Lung (tissue), 11 donors: ENCODE measurements at regions not wholly inside any gene's neighbourhood (a gene's known extent, or its start where the extent isn't known, plus 50 kb on each side); places are given as distances from the start of the nearest gene placed in this dataset.
A peak's percentile ranks its signal among the peaks of the same experiment; 100 is the strongest.

Source experiments
- ATAC-seq: fragments of 200-7000 bp; cut with Tn5 transposase; one replicate; pipeline ENCODE4 v1.9.1; 2020; ENCODE audit warnings: moderate number of reproducible peaks; ENCODE audit not compliant: insufficient read depth, low FRiP score
- DNase-seq, 3 donors: peaks; one replicate each; pipeline ENCODE4 v3.0.0-alpha.2; 2013 to 2017
- H3K27ac ChIP-seq, 2 donors: one replicate each; pipeline ENCODE4 v1.5.1; 2013; ENCODE audit warnings: mild to moderate bottlenecking in 2 of 2, moderate library complexity in 2 of 2, control low read depth in 1 of 2, inconsistent platforms in 1 of 2, low read depth in 1 of 2, low read length in 1 of 2
- H3K27me3 ChIP-seq, 3 donors: one replicate each; pipeline ENCODE4 v1.5.1; 2013; ENCODE audit warnings: low read length in 2 of 3; ENCODE audit not compliant: control insufficient read depth in 3 of 3, insufficient read depth in 3 of 3
- H3K36me3 ChIP-seq, 4 donors: one replicate each; pipeline ENCODE4 v1.5.1; 2013; ENCODE audit warnings: low read length in 4 of 4, mild to moderate bottlenecking in 1 of 4, moderate library complexity in 1 of 4; ENCODE audit not compliant: control insufficient read depth in 4 of 4, insufficient read depth in 4 of 4
- H3K4me1 ChIP-seq, 5 donors: one replicate each; pipeline ENCODE4 v1.5.1; 2013; ENCODE audit warnings: low read length in 5 of 5, mild to moderate bottlenecking in 2 of 5, moderate library complexity in 1 of 5; ENCODE audit not compliant: control insufficient read depth in 5 of 5, insufficient read depth in 5 of 5
- H3K4me3 ChIP-seq: one replicate; pipeline ENCODE4 v1.5.1; 2013; ENCODE audit warnings: mild to moderate bottlenecking, control low read depth, moderate library complexity
- H3K9ac ChIP-seq, 2 donors: one replicate each; pipeline ENCODE4 v1.5.1; 2013; ENCODE audit warnings: low read length in 2 of 2, control low read depth in 1 of 2; ENCODE audit not compliant: insufficient read depth in 1 of 2
- H3K9me3 ChIP-seq, 4 donors: one replicate each; pipeline ENCODE4 v1.5.1; 2013; ENCODE audit warnings: low read length in 3 of 4, mild to moderate bottlenecking in 1 of 4, moderate library complexity in 1 of 4; ENCODE audit not compliant: control insufficient read depth in 4 of 4, insufficient read depth in 3 of 4
- WGBS, 2 donors: extraction: QIAGEN DNeasy Blood & Tissue Kit; methylation state at CpG; one replicate each; pipeline ENCODE4 v1.1.7; 2013; 5-methylcytosine and 5-hydroxymethylcytosine counted together
- TF ChIP-seq, protein P1 (sequence below): IDR thresholded peaks from 2 replicates; pipeline ENCODE4 v1.5.1; 2012; ENCODE audit warnings: mild to moderate bottlenecking; ENCODE audit errors: control extremely low read depth, extremely low read depth
- donor health status: control.
- donor health status: control.
- donor health status: Bipolar disorder and iron deficiency.
- donor health status: healthy.
- donor health status: DM: yes; HTN: yes; CAD: no.

GRCh38 chr4:19945979-19946380 lies 305.7 kb upstream of the SLIT2 start:
- DNase-seq: peak in 2 of 3 donors; percentile 25 to 57
- Histone ChIP-seq H3K36me3 (no peaks in the 10 kb centered on the region), H3K9ac (no peak overlapping the region), H3K27ac (no peak overlapping the region), H3K27me3 (no peaks in the 10 kb centered on the region), H3K4me1 (no peaks in the 10 kb centered on the region), H3K9me3 (peaks cover 0 to 2% (median 0%) of the 10 kb centered on the region in 4 donors), H3K4me3 (no peak overlapping the region)
- ATAC-seq: no peak
- 62 to 64% methylated on average over 3 of the region's 3 CpGs for WGBS, 2 donors
- TF ChIP-seq, protein P1, sequence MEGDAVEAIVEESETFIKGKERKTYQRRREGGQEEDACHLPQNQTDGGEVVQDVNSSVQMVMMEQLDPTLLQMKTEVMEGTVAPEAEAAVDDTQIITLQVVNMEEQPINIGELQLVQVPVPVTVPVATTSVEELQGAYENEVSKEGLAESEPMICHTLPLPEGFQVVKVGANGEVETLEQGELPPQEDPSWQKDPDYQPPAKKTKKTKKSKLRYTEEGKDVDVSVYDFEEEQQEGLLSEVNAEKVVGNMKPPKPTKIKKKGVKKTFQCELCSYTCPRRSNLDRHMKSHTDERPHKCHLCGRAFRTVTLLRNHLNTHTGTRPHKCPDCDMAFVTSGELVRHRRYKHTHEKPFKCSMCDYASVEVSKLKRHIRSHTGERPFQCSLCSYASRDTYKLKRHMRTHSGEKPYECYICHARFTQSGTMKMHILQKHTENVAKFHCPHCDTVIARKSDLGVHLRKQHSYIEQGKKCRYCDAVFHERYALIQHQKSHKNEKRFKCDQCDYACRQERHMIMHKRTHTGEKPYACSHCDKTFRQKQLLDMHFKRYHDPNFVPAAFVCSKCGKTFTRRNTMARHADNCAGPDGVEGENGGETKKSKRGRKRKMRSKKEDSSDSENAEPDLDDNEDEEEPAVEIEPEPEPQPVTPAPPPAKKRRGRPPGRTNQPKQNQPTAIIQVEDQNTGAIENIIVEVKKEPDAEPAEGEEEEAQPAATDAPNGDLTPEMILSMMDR: no peak

DNA sequence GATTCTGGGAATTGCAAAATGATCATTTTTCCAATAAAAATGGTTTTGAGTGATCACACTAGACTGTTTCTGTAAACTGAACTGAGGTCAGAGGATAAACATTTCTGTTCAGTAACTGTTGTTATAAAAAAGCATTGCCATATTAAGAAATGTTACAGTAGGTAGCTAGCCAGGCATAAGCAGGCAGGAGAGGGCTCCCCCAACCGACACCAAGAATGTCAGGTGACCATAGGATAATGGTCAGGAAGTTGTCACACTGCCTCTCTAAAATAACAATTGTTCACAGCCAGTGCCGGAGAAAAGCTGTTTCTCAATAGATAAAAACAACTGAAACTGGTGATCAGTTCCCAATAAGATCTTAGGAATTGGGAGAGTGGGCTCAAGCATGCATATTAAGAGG lies 306.2 kb upstream of the SLIT2 start:
- Histone ChIP-seq H3K9ac (no peak overlapping the region), H3K27ac (no peak overlapping the region), H3K4me3 (no peak overlapping the region), H3K27me3 (no peaks in the 10 kb centered on the region), H3K4me1 (no peaks in the 10 kb centered on the region), H3K9me3 (peaks cover 0 to 2% (median 0%) of the 10 kb centered on the region in 4 donors), H3K36me3 (no peaks in the 10 kb centered on the region)
- ATAC-seq (no peak), DNase-seq (no peak)
- TF ChIP-seq, protein P1: no peak
- WGBS, 2 donors: 56 to 66% methylated on average over 2 of the region's 2 CpGs

DNA sequence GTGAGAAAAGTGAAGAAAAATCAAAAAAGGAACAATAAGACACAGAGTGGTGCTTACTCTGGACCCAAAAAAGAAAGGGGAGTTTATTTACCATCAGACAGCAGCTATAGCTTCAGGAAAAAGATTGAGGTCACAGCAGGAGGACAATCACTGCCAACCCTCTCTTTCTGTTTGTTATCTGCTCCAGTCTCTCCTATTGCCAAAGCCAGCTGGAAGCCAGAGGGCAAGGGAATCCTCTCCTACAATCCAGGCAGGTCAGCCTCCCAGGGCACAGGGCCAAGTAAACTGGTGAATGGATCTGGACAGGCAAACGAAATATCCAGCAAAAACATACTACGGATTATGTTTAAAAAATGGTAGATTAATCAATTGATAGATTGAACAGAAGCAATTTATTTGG lies 306.9 kb upstream of the SLIT2 start:
- Histone ChIP-seq H3K9me3 (peaks cover 0 to 2% (median 0%) of the 10 kb centered on the region in 4 donors), H3K27me3 (no peaks in the 10 kb centered on the region), H3K4me1 (no peaks in the 10 kb centered on the region), H3K4me3 (no peak overlapping the region), H3K9ac (no peak overlapping the region), H3K27ac (no peak overlapping the region), H3K36me3 (no peaks in the 10 kb centered on the region)
- TF ChIP-seq, protein P1: no peak
- no peak for DNase-seq
- no peak for ATAC-seq
- WGBS, 2 donors: 70 to 72% methylated on average over 2 of the region's 2 CpGs

- no peak for ATAC-seq
- H3K4me1 ChIP-seq: no peaks in the 10 kb centered on the region
- peaks cover 0 to 2% (median 0%) of the 10 kb centered on the region in 4 donors for H3K9me3 ChIP-seq
- DNase-seq: no peak
- H3K27me3 ChIP-seq: no peaks in the 10 kb centered on the region
- TF ChIP-seq, protein P1: no peak
- no peak overlapping the region for H3K4me3 ChIP-seq
- H3K27ac ChIP-seq: no peak overlapping the region
- no peak overlapping the region for H3K9ac ChIP-seq
- H3K36me3 ChIP-seq: no peaks in the 10 kb centered on the region
Measured at GRCh38 chr4:19944251-19944650, 307.5 kb upstream of the SLIT2 start.
